Epithelial cell of proximal tubule (primary cell): ENCODE measurements at regions not wholly inside any gene's neighbourhood (a gene's known extent, or its start where the extent isn't known, plus 50 kb on each side); places are given as distances from the start of the nearest gene placed in this dataset.

Experiments used
- DNase-seq: peaks from one replicate; pipeline ENCODE4 v3.0.0-alpha.2; 2011; ENCODE audit warnings: low read depth
- H3K4me3 ChIP-seq: 2 replicates; pipeline ENCODE4 v1.5.1; 2011; ENCODE audit warnings: low read depth, mild to moderate bottlenecking, low read length
- CTCF ChIP-seq: conservative IDR thresholded peaks from 2 replicates; pipeline ENCODE4 v1.5.1; 2012; ENCODE audit warnings: low read depth, mild to moderate bottlenecking, low read length

- DNase-seq: no peak
- TF ChIP-seq CTCF: no peak
Measured at GRCh38 chr2:181364492-181365170, 92.6 kb upstream of the ITGA4 start.

GRCh38 chr2:181366675-181367175 lies 90.5 kb upstream of the ITGA4 start:
- no peak for DNase-seq
- no peak overlapping the region for H3K4me3 ChIP-seq
- no peak for TF ChIP-seq CTCF

More at GRCh38 chr2:181364492-181365170, 92.6 kb upstream of the ITGA4 start:
- no peak overlapping the region for H3K4me3 ChIP-seq

DNA sequence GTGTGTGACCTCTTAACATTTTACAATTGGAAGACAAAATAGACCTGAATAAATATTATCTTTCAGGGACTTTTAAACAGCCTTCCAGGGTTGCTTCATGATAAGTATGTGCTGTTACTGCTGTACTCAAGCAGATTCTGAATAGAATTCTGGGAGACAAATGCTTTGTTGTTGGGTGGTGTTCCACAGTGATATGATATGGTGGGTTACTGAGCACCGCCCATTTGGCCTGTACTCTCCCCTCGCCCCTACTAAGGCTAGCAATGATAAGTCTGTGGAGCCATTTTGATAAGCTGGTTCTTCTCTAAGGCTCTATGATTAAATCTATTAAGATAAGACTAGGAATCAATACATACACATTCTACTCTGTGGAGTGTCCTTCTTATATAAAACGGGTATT lies 89.8 kb upstream of the ITGA4 start:
- DNase-seq: no peak
- H3K4me3 ChIP-seq: no peak overlapping the region
- no peak for TF ChIP-seq CTCF

DNA sequence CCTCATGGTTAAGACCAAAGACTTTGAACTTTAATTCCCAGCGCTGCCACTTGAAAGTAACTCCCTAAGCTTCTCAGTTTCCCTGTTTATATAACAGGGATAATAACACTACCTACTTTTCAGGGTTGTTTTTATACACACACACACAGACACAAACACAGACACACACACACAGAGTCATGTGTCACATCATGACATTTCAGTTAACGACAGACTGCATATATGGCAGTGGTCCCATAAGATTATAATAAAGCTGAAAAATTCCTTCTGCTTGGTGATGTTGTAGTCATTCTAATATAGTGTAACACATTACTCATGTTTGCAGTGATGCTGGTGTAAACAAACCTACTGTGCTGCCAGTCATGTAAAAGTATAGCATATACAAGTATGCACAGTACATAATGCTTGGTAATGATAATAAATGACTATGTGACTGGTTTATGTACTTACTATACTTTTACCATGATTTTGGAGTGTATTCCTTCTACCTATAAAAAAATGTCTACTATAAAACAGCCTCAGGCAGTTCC lies 89.2 kb upstream of the ITGA4 start:
- no peak overlapping the region for H3K4me3 ChIP-seq
- TF ChIP-seq CTCF: no peak
- DNase-seq: no peak

DNA sequence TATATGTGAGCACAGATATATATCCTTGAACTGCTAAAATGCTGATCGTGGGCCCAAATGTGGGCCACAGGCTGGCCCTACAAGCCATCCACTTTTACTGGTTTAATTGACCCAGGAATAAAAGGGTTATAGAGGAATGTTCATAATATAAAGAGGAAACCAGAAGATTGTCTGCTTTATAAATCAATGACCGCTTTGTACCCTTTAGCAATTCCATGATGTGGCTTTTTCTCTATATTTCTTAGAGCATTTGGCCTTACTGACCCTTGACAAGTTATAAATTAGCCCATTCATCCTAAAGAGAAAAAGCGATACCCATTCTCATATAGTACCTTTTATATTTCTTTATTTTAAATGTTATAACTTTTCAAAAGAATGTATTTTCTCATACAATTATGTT lies 87.1 kb upstream of the ITGA4 start:
- DNase-seq: no peak
- no peak for TF ChIP-seq CTCF
- H3K4me3 ChIP-seq: no peak overlapping the region

DNA sequence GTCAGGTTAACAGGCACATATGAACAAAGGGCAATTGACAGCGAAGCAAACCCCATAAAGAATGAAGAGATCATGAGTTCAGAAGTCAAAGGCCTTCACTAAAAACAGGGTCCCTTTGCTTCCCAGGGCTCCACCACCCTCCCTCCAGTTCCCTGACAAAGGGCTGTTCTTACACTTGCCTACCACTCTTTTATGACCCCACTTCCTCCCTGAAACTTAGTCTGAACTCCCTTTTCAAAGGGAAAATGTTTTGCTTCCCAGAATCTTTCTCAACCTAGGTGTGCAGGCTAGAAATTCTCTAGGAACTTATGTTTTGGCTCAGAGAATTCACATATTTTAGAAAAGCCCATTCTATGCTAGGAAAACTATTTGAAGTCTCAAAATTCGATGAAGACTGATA lies 86.0 kb upstream of the ITGA4 start:
- TF ChIP-seq CTCF: no peak
- DNase-seq: no peak
- H3K4me3 ChIP-seq: no peak overlapping the region
